Prostate gland (tissue), 2 donors: ENCODE measurements at regions not wholly inside any gene's neighbourhood (a gene's known extent, or its start where the extent isn't known, plus 50 kb on each side); places are given as distances from the start of the nearest gene placed in this dataset.

Experiments used
- POLR2A ChIP-seq: fragments of 450-650 bp; IDR thresholded peaks from one replicate; pipeline ENCODE4 v1.6.1; 2016; ENCODE audit warnings: antibody characterized with exemption, mild to moderate bottlenecking
- POLR2AphosphoS5 ChIP-seq: sonication (generic); formaldehyde crosslinking; IDR thresholded peaks from one replicate; pipeline ENCODE4 v1.6.1; 2017; ENCODE audit warnings: antibody characterized with exemption
- TF ChIP-seq, protein P1 (sequence below), 4 experiments: fragments of 200-600 bp in 2 of 4; fragments of 450-650 bp in 2 of 4; sonication (generic) in 2 of 4; IDR thresholded peaks; 1 replicate in 3 of 4; 2 replicates in 1 of 4; pipeline ENCODE4 v1.5.1; 2016 to 2019; ENCODE audit warnings: antibody characterized with exemption in 4 of 4, mild to moderate bottlenecking in 2 of 4, moderate library complexity in 2 of 4

DNA sequence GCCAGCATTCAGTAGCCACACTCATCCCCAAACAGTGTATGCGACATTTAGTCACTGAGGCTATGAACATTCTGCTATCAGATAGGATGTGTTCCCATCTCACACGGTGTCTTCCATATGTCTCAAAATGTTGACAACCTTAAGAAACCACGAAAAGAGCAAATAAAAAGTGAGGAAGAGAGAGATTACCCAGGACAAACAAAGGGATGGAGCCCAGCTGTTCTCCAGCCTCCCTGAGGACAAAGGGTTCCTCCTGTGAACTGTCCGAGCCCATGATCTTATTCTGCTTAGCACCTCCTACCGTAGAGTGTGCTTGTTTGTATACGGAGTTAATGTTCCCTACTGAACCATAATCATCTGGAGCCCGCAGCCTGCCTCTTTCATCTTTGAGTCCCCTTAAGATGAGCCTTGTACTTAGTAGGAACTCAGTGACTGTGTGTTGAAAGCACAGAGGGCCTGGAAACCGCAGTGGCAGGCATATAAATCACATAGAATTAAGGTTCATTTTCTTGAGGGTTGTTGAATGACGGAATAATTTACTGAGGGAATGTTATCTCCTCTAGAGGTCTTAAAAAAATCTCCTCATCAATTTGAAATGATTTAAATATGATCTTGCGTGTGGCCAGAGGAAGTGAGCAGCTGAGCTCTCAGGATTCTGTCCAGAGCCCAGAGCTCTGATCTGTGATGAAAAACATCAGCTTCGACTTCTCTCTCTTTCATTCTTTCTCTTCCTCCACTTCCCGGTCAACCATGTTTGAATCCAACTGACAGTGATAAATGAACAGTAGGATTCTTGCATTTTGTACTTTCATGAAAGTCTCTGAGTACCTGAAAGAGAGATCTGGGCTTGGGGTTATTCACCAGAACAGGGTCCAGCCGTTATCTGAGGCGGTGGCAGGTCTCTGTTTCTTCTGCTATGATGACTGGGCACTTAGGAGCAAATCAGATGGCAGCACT lies 200.5 kb downstream of the KLF5 start:
- TF ChIP-seq, protein P1, sequence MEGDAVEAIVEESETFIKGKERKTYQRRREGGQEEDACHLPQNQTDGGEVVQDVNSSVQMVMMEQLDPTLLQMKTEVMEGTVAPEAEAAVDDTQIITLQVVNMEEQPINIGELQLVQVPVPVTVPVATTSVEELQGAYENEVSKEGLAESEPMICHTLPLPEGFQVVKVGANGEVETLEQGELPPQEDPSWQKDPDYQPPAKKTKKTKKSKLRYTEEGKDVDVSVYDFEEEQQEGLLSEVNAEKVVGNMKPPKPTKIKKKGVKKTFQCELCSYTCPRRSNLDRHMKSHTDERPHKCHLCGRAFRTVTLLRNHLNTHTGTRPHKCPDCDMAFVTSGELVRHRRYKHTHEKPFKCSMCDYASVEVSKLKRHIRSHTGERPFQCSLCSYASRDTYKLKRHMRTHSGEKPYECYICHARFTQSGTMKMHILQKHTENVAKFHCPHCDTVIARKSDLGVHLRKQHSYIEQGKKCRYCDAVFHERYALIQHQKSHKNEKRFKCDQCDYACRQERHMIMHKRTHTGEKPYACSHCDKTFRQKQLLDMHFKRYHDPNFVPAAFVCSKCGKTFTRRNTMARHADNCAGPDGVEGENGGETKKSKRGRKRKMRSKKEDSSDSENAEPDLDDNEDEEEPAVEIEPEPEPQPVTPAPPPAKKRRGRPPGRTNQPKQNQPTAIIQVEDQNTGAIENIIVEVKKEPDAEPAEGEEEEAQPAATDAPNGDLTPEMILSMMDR (IDR thresholded peaks at IDR 0.05) = no peak
- TF ChIP-seq POLR2A (no peak), POLR2AphosphoS5 (peak; percentile 49)
